GM19238 (cell line): ENCODE measurements at regions not wholly inside any gene's neighbourhood (a gene's known extent, or its start where the extent isn't known, plus 50 kb on each side); places are given as distances from the start of the nearest gene placed in this dataset.
"Not testable (repeated sequence)": the region's sequence is repeated elsewhere in the genome, so short reads cannot be mapped to it uniquely, and the experiment has no call there.

Experiments
- DNase-seq: peaks from one replicate; pipeline ENCODE4 v3.0.0; 2011; ENCODE audit warnings: low spot score; ENCODE audit not compliant: insufficient read length

DNA sequence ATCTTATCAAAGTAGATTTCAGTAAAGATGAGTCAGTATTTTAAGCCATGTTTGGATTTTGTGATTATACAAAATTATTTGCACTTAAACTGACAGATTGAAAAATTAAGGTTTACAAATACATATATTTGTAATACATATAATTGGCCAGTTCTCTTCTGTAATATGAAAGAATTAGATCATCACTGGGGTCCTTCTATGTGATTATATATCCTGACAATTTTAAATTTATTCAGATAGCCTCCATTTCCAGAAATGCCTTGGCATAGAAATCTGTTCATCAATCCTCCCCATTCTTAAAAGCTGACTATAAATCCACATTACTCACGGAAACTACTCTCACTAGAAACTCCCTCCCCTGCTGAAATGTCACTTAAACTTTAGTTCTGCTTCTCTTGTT, 280.4 kb upstream of the ANXA10 start:
- DNase-seq = no peak

- DNase-seq = no peak
These were observed 266.1 kb upstream of the ANXA10 start for GRCh38 chr4:167826281-167826680.

GRCh38 chr4:167831855-167832254, 260.5 kb upstream of the ANXA10 start:
- DNase-seq = no peak

DNA sequence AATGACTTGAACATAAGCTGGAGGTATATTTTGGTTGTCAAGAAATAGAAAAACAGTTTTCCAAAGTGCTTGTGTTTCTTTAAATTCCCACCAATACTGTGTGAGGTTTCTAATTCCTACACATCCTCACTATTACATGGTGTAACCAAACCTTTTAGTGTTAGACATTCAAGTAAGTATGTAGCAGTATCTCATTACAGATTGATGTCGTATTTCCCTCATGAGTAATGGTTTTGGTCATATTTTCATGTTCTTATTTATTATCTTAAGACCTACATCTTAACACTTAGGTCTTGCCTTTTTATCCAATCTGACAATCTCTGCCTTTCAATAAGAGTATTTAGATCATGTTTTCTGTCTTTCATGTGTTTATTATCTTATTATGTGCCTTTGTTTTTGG, 253.7 kb upstream of the ANXA10 start:
- DNase-seq = no peak

DNA sequence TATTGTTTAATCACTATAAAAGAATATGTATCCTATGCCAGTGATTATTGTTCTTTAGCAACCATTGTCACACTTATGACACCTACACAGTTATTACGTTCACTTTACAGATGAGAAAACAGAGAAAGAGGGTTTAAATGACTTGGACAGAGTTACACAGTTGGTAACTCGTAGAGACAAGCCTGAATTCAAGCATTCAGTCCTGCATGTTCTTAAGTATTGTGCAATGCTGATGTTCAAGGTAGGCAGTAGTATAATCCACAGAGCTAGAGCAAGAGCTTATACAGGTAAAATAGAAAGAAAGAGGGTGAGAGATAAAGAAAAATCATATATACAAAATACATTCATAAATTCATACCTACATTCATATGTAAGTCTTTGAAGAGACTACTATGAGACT, 249.8 kb upstream of the ANXA10 start:
- DNase-seq = no peak

DNA sequence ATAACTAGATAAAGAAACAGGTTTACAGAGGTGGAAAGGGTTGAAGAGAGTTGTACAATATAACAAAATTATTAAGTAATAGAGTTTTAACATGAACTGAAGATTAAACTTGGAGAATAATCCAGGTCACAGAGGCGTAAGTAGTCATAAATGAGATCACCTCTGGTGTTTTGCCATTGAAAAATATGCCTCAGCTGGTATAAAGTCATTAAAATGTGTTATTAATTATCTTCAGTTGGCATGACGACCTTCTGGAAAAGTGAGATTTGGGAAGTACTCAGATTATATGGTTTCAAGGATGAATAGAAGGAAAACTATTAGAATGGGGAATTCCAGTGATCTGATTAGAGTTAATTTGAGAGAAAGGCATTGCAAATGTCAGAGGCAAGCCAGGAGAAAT, 237.5 kb upstream of the ANXA10 start:
- no peak for DNase-seq

- not testable (repeated sequence) for DNase-seq
These were observed 234.2 kb upstream of the ANXA10 start for GRCh38 chr4:167858127-167858526.

DNA sequence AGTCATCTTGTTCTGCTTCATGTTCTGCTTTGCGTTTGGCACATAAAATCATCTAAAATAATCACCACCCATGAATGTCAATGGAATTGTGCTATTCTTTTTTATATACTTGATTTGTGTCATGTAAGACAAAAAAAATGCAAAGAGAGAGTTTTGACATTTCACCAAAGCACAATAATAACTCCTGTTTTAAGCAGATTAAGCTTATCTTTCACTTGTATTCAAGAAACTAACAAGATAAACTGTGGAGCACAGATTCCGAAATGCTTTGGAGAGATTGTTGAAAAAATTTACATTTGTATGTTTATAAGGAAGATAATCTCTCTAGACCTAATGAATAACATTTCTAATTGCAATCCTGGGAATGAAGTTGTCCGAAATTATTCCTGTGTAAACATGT, 225.1 kb upstream of the ANXA10 start:
- DNase-seq = no peak

DNA sequence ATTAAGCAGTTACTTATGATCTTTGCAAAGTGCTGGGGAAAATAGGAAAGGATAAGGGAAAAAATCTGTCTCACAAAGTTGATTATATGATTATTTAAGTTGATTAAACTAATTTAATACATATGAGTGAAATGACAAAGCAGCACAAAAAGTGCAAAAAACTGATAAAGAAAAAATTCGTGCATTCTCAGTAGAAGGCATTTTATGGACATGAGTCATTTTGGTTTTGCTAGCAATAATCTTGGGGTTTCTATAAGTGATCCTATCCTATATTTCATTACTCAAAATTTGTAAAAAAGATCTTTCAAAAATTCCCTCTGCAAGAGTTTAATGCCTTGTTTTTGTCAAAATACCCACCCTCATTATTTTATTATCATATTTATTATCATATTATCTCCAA, 224.2 kb upstream of the ANXA10 start:
- no peak for DNase-seq

- DNase-seq = no peak
These were observed 218.8 kb upstream of the ANXA10 start for GRCh38 chr4:167873496-167873895.

DNA sequence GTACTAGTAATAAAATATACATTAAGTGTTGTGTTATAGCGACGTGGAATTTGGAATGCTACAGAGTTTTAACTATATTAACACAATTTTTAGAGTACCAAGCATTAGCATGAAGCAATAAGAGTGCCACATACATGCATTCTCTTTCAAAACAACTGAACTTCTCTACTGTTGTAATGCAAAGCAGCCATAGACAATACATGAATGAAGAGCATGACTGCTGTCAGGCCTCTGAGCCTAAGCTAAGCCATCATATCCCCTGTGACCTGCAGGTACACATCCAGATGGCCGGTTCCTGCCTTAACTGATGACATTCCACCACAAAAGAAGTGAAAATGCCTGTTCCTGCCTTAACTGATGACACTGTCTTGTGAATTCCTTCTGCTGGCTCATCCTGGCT, 216.2 kb upstream of the ANXA10 start:
- DNase-seq = not testable (repeated sequence)

DNA sequence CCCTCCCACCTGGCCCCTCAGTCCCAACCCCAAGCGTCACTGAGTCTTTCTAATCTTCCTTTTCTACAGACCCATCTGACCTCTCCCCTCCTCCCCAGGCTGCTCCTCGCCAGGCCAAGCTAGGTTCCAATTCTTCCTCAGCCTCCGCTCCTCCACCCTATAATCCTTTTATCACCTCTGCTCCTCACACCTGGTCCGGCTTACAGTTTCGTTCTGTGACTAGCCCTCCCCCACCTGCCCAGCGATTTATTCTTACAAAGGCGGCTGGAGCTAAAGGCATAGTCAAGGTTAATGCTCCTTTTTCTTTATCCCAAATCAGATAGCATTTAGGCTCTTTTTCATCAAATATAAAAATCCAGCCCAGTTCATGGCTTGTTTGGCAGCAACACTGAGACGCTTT, 214.5 kb upstream of the ANXA10 start:
- DNase-seq = not testable (repeated sequence)

DNA sequence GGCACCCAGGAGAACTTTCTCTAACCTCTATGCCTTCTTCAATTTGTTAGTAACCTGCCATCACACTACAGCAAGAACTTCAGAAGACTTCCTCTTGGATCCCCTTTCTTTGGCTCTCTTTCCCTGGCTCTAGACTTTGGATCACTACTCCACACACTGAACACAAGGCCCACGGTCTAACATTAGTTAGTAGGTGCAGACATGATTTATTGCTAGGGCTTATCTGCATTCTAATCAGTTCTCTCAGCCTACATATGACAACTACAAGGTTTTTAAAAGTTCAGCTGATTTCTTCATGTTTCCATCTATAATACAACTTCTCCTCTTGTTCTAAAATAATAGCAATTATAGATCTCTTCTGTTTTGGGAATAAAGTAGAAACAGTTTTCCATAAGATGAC, 209.1 kb upstream of the ANXA10 start:
- no peak for DNase-seq

DNA sequence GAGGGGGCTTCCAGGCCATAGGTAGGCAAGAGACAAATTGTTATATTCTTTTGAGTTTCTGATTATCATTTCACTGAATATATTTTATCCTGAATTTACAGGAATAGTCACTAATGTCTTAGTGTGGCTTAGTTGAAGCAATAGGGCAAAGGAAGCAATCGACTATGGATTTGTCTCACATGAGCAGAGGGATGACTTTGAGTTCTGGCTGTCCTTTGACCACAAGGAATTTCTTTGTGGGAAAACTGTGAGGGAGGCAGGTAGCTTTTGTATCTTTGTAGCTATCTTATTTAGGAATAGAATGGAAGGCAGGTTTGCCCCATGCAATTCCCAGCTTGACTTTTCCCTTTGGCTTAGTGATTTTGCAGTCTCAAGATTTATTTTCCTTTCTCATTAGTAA, 207.3 kb upstream of the ANXA10 start:
- DNase-seq = no peak

DNA sequence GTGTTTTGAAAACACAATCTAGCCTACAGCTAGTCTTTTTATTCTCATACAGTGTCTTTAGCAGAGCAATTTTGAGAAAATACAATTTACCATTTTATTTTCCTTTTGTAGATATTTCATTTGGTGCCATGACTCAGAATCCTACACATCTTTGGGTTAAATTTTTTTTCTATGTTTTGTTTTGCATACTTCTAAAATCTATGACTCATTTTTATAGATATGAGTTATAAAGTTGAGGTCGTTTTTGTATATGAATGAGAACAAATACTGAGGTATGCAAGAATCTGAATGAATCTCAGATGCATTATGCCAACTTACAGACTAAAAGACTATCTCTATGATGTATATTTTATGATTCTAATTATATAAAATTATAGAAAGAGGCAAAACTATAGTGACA, 206.5 kb upstream of the ANXA10 start:
- no peak for DNase-seq

DNA sequence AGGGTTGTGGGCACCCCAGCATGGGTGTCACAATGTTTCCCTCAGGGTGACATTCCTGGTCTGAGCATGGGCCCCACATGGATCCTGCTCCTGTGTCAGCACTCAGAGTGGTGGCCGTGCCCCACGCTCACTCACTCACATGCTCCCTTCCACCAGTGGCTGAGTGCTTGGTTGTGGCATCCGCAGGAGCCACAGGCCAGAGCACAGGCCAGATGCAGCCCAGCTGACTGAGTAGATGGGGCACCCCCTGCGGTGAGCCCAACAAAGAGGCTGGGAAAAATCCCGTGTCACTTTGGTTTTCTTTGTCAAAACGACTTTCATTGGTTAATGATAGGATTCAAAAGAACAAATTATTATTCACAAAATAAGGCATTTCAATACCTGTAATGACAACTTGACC, 204.6 kb upstream of the ANXA10 start:
- DNase-seq = no peak

GRCh38 chr4:167890226-167890625, 202.1 kb upstream of the ANXA10 start:
- DNase-seq = no peak

- no peak for DNase-seq
These were observed 198.8 kb upstream of the ANXA10 start for GRCh38 chr4:167893531-167893930.

GRCh38 chr4:167896260-167896659, 196.1 kb upstream of the ANXA10 start:
- not testable (repeated sequence) for DNase-seq

- DNase-seq = no peak
These were observed 195.2 kb upstream of the ANXA10 start for GRCh38 chr4:167897116-167897515.

DNA sequence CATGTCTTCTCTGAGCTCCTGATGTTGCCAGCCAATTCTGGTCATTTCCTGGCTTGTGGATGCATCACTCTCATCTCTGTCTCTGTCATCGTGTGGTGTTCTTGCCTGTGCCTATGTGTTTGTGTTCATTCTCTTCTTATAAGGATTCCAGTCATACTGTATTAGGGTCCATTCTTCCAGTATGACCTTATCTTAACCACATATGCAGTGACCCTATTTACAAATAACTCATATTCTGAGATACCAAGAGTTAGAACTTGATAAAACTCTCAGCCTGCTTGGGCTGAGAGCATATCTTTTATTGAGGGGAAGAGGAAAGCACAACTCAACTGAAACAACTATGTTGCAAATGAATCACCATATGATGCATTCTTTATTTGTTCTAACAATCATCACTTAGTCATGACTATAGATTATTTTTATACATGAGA, 189.0 kb upstream of the ANXA10 start:
- DNase-seq = no peak

GRCh38 chr4:167906851-167907250, 185.5 kb upstream of the ANXA10 start:
- no peak for DNase-seq

GRCh38 chr4:167908816-167909215, 183.5 kb upstream of the ANXA10 start:
- DNase-seq = no peak

DNA sequence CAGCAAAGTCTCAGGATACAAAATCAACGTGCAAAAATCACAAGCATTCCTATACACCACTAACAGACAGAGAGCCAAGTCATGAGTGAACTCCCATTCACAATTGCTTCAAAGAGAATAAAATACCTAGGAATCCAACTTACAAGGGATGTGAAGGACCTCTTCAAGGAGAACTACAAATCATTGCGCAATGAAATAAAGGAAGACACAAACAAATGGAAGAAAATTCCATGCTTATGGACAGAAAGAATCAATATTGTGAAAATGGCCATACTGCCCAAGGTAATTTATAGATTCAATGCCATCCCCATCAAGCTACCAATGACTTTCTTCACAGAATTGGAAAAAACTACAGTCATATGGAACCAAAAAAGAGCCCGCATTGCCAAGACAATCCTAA, 179.8 kb upstream of the ANXA10 start:
- DNase-seq = not testable (repeated sequence)
